Bone marrow (tissue), 2 donors: ENCODE measurements at regions not wholly inside any gene's neighbourhood (a gene's known extent, or its start where the extent isn't known, plus 50 kb on each side); places are given as distances from the start of the nearest gene placed in this dataset.
A peak's percentile ranks its signal among the peaks of the same experiment; 100 is the strongest.

Source experiments
- DNase-seq, 2 donors: peaks; one replicate each; lab custom pipeline; 2025; lab: John Stamatoyannopoulos, UW

- peak in 1 of 2 donors; percentile 63 for DNase-seq
Observed at GRCh38 chr21:35491920-35492678, 443.0 kb upstream of the RUNX1 start.

GRCh38 chr21:35491114-35491513 is 442.0 kb upstream of the RUNX1 start:
- DNase-seq, result no peak

GRCh38 chr21:35489389-35489980 is 440.4 kb upstream of the RUNX1 start:
- no peak for DNase-seq

GRCh38 chr21:35488946-35489345 is 439.8 kb upstream of the RUNX1 start:
- DNase-seq, result no peak

GRCh38 chr21:35485364-35485763 is 436.3 kb upstream of the RUNX1 start:
- DNase-seq, result no peak

- no peak for DNase-seq
Observed at GRCh38 chr21:35484851-35485250, 435.7 kb upstream of the RUNX1 start.

- no peak for DNase-seq
Observed at GRCh38 chr21:35484032-35484431, 434.9 kb upstream of the RUNX1 start.

GRCh38 chr21:35482933-35483662 is 434.0 kb upstream of the RUNX1 start:
- no peak for DNase-seq

GRCh38 chr21:35482096-35482495 is 433.0 kb upstream of the RUNX1 start:
- DNase-seq, result no peak

- no peak for DNase-seq
Observed at GRCh38 chr21:35481005-35481404, 431.9 kb upstream of the RUNX1 start.

- DNase-seq, result no peak
Observed at GRCh38 chr21:35479529-35479928, 430.4 kb upstream of the RUNX1 start.

- DNase-seq, result no peak
Observed at GRCh38 chr21:35479065-35479448, 430.0 kb upstream of the RUNX1 start.

- DNase-seq, result peak in 1 of 2 donors; percentile 41
Observed at GRCh38 chr21:35478161-35479064, 429.3 kb upstream of the RUNX1 start.

GRCh38 chr21:35477622-35478021 is 428.5 kb upstream of the RUNX1 start:
- DNase-seq, result no peak

GRCh38 chr21:35476621-35477395 is 427.7 kb upstream of the RUNX1 start:
- no peak for DNase-seq

GRCh38 chr21:35475762-35476161 is 426.7 kb upstream of the RUNX1 start:
- peak in 1 of 2 donors; percentile 82 for DNase-seq

- peak in 1 of 2 donors; percentile 45 for DNase-seq
Observed at GRCh38 chr21:35475009-35475408, 425.9 kb upstream of the RUNX1 start.

GRCh38 chr21:35473496-35473895 is 424.4 kb upstream of the RUNX1 start:
- DNase-seq, result peak in 1 of 2 donors; percentile 52

GRCh38 chr21:35470522-35470921 is 421.4 kb upstream of the RUNX1 start:
- DNase-seq, result no peak

- no peak for DNase-seq
Observed at GRCh38 chr21:35469498-35469897, 420.4 kb upstream of the RUNX1 start.

- DNase-seq, result no peak
Observed at GRCh38 chr21:35468991-35469390, 419.9 kb upstream of the RUNX1 start.
